Astrocyte (in vitro differentiated cells and primary cell): ENCODE measurements at regions not wholly inside any gene's neighbourhood (a gene's known extent, or its start where the extent isn't known, plus 50 kb on each side); places are given as distances from the start of the nearest gene placed in this dataset.

Source experiments
- EZH2 ChIP-seq: IDR thresholded peaks from 2 replicates; pipeline ENCODE4 v1.6.1; 2012; ENCODE audit warnings: mild to moderate bottlenecking, low read length, inconsistent platforms; ENCODE audit not compliant: insufficient read depth
- TF ChIP-seq, protein P1 (sequence below): IDR thresholded peaks from 2 replicates; pipeline ENCODE4 v1.5.1; 2011; ENCODE audit warnings: low read depth, mild to moderate bottlenecking, inconsistent platforms, low read length, moderate library complexity; ENCODE audit not compliant: insufficient read depth

DNA sequence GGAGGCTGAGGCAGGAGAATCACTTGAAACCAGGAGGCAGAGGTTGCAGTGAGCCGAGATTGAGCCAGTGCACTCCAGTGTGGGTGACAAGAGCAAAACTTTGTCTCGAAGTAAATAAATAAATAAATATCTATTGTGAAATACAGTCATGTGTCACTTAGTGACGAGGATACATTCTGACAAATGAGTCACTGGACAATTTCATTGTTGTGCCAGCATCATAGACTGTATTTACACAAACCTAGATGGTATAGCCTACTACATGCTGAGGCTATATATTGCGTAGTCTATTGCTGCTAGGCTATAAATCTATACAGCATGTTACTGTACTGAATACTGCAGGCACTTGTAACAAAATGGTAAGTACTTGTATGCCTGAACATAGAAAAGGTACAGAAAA lies 61.1 kb upstream of the CCL21 start:
- TF ChIP-seq, protein P1, sequence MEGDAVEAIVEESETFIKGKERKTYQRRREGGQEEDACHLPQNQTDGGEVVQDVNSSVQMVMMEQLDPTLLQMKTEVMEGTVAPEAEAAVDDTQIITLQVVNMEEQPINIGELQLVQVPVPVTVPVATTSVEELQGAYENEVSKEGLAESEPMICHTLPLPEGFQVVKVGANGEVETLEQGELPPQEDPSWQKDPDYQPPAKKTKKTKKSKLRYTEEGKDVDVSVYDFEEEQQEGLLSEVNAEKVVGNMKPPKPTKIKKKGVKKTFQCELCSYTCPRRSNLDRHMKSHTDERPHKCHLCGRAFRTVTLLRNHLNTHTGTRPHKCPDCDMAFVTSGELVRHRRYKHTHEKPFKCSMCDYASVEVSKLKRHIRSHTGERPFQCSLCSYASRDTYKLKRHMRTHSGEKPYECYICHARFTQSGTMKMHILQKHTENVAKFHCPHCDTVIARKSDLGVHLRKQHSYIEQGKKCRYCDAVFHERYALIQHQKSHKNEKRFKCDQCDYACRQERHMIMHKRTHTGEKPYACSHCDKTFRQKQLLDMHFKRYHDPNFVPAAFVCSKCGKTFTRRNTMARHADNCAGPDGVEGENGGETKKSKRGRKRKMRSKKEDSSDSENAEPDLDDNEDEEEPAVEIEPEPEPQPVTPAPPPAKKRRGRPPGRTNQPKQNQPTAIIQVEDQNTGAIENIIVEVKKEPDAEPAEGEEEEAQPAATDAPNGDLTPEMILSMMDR, result no peak
- TF ChIP-seq EZH2, result no peak
